ENCODE measurements at regions not wholly inside any gene's neighbourhood (a gene's known extent, or its start where the extent isn't known, plus 50 kb on each side); places are given as distances from the start of the nearest gene placed in this dataset.

GRCh38 chr6:98027898-98028297 is 744.9 kb upstream of the MMS22L start:
- H3K27me3 ChIP-seq (ENCODE audit: control insufficient read depth, insufficient read depth, low read length): no peaks in the 10 kb centered on the region
- no peak for TF ChIP-seq CTCF (IDR thresholded peaks at IDR 0.05; ENCODE audit: insufficient read depth, low read length, severe bottlenecking)
- no peak overlapping the region for H3K4me3 ChIP-seq (ENCODE audit: low read depth, low read length)
- no peaks in the 10 kb centered on the region for H3K36me3 ChIP-seq (ENCODE audit: control insufficient read depth, insufficient read depth, low read length)
- FAIRE-seq: no peak
- DNase-seq (ENCODE audit: low read depth): no peak

DNA sequence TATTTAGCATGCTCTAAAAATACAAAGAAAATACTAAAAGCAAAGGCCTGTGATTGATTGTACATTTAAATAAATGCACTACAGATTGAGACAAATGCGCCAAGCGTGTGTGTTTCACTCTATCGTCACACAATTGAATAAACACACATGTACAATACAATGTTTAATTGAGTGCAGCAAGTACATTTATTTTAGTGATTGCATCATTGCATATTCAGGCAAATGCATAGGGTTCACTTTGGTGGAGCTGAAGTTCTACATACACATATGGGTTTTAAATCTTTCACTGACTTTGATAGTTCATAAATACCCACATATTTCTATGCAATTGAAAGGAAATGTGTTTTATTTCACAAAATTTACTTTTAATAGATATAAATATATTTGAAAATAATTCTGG is 750.6 kb upstream of the MMS22L start:
- TF ChIP-seq CTCF (IDR thresholded peaks at IDR 0.05; ENCODE audit: insufficient read depth, low read length, severe bottlenecking): no peak
- Histone ChIP-seq H3K27me3 (ENCODE audit: control insufficient read depth, insufficient read depth, low read length) (no peaks in the 10 kb centered on the region), H3K4me3 (ENCODE audit: low read depth, low read length) (no peak overlapping the region), H3K36me3 (ENCODE audit: control insufficient read depth, insufficient read depth, low read length) (no peaks in the 10 kb centered on the region)
- DNase-seq (ENCODE audit: low read depth): no peak
- no peak for FAIRE-seq

GRCh38 chr6:98036344-98036923 is 753.4 kb upstream of the MMS22L start:
- TF ChIP-seq CTCF (IDR thresholded peaks at IDR 0.05; ENCODE audit: insufficient read depth, low read length, severe bottlenecking): no peak
- no peaks in the 10 kb centered on the region for H3K27me3 ChIP-seq (ENCODE audit: control insufficient read depth, insufficient read depth, low read length)
- DNase-seq (ENCODE audit: low read depth) (no peak), FAIRE-seq (no peak)
- H3K4me3 ChIP-seq (ENCODE audit: low read depth, low read length): no peak overlapping the region
- no peaks in the 10 kb centered on the region for H3K36me3 ChIP-seq (ENCODE audit: control insufficient read depth, insufficient read depth, low read length)

GRCh38 chr6:98037571-98037970 is 754.6 kb upstream of the MMS22L start:
- no peak for DNase-seq (ENCODE audit: low read depth)
- Histone ChIP-seq H3K36me3 (ENCODE audit: control insufficient read depth, insufficient read depth, low read length) (no peaks in the 10 kb centered on the region), H3K27me3 (ENCODE audit: control insufficient read depth, insufficient read depth, low read length) (no peaks in the 10 kb centered on the region), H3K4me3 (ENCODE audit: low read depth, low read length) (no peak overlapping the region)
- FAIRE-seq: no peak
- no peak for TF ChIP-seq CTCF (IDR thresholded peaks at IDR 0.05; ENCODE audit: insufficient read depth, low read length, severe bottlenecking)

DNA sequence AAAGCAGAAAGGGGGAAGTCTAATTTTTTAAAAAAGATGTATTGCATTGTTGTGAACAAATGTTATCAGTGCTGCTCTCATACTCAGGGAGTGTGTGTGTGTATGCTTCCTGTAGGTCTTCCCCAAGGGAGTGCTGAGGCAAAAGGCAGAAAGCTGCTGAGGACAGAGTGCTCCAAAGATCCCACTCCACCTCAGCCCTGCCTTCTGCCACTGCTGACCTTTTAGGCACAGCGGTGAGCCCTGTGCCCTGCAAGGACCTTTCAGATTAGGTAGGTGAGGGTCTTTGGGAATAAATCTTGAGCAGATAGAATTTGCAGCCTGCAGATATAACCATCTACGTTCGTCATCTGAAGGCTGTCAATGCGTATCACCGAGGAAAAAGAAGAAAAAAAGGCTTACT is 756.4 kb upstream of the MMS22L start:
- no peaks in the 10 kb centered on the region for H3K36me3 ChIP-seq (ENCODE audit: control insufficient read depth, insufficient read depth, low read length)
- H3K4me3 ChIP-seq (ENCODE audit: low read depth, low read length): no peak overlapping the region
- DNase-seq (ENCODE audit: low read depth) (no peak), FAIRE-seq (no peak)
- no peaks in the 10 kb centered on the region for H3K27me3 ChIP-seq (ENCODE audit: control insufficient read depth, insufficient read depth, low read length)
- no peak for TF ChIP-seq CTCF (IDR thresholded peaks at IDR 0.05; ENCODE audit: insufficient read depth, low read length, severe bottlenecking)

DNA sequence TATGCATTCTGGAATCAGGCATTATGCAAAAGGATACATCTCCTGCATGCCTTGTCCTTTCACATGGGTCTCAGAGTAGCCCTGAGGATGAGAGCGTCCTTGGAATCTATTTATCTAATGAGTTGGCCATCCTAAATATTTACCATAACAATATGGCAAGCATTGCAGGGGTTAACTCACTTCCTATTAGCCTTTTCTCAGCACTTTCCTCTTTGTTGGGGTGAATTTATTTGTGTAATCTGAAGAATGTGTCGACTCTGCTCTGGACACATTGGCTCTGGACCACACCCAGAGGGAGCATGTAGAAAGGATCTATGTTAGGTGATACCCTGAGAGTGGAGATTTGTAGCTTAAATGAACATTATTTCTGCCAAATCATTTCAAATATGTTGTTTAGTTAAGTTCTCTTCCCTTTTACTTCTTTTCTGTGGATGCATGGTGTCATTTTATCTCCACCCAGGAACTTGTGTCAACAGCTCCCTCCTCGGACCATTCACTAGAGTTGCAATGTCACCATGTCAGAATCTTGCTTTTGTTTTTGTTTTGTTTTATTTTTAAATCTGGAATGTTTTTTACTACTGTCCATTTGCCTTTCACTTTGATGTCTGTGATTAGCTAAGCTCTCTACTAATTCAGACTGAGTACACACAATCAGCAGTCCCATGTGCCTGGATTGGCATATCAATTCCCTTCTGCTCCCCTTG is 757.0 kb upstream of the MMS22L start:
- DNase-seq (ENCODE audit: low read depth) (peak; percentile 22), FAIRE-seq (no peak)
- Histone ChIP-seq H3K4me3 (ENCODE audit: low read depth, low read length) (no peak overlapping the region), H3K36me3 (ENCODE audit: control insufficient read depth, insufficient read depth, low read length) (no peaks in the 10 kb centered on the region), H3K27me3 (ENCODE audit: control insufficient read depth, insufficient read depth, low read length) (no peaks in the 10 kb centered on the region)
- TF ChIP-seq CTCF (IDR thresholded peaks at IDR 0.05; ENCODE audit: insufficient read depth, low read length, severe bottlenecking): peak; percentile 46

Data from bronchial epithelial cell (primary cell).